Activated T-helper 9 cell treated with anti-CD3 and anti-CD28 coated beads, Interleukin-2, amount 50 U/mL, for 16 hours (primary cell): ENCODE measurements at regions not wholly inside any gene's neighbourhood (a gene's known extent, or its start where the extent isn't known, plus 50 kb on each side); places are given as distances from the start of the nearest gene placed in this dataset.
"Not testable (repeated sequence)": the region's sequence is repeated elsewhere in the genome, so short reads cannot be mapped to it uniquely, and the experiment has no call there.

Source experiments
- DNase-seq: peaks from one replicate; pipeline ENCODE4 v3.0.0-alpha.2; 2020; ENCODE audit warnings: low read depth

DNA sequence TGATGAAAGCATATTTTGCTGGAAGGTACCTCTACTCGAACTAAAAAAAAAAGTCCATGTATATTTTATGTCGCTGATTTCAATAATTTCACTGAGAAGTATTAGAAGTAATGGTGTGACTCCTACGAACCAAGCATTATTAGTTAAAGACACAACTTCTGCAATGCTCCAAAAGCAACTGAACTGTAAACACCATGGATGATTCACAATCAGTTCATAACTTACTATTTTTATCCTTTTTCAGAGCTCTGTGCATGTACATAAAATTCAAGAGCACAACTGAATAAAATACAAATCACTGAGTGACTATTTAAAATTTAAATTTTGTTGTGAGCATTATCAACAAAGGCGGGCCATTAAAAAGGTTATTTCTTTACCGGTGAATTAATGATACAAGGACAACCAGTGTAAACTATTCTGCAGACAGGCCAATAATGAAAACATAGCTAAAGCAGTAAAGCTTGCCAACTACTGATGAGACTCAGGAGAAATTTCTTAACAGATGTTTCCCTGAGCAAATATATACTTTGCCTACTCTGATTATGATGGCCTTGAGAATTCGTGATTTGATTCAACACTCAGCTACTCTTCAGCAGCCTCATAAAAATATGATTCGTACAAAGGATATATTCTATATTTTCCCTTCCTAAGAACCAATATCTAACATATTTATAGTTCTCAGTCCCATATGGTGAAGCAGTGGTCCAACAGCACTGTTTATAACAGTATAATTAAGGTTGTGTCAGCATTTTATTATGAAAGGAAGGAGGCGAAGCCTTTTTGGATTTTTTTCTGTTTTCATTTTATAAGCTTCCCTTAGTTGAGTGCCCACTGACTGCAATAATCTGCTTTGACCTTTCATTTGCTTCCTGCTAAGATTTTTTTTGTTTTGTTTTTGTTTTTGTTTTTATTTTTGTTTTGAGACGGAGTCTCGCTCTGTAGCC lies 62.8 kb upstream of the NEIL3 start:
- no peak for DNase-seq

DNA sequence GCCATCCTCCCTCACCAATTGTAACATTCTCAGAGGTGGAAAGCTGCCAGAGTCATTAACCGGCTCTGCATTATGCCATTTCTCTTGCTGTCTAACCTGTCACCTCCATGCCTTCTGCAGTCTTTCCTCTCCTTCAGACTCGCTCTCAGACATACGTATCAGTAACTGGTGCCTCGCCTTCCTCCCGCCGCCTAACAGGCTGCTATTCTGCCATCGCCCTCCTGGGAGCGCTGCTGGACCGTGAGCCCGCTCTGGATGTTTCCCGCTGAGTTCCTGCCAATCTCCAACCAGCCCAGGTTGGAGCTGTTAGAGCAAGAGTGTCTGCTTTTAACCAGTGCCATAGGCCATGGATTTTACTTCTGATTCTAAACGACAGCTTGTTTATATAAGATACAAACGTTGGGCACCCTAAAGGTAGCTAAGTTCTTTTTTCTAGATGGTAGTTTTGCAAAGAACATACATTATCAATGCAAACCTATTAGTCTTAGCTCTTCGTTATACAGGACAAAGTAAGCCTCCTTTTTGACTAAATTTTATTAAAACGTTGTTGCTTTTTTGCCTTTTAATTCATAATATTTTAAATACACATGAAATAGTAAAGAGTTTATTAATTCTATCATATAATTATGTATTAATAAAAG lies 59.5 kb upstream of the NEIL3 start:
- DNase-seq, result peak; percentile 24

DNA sequence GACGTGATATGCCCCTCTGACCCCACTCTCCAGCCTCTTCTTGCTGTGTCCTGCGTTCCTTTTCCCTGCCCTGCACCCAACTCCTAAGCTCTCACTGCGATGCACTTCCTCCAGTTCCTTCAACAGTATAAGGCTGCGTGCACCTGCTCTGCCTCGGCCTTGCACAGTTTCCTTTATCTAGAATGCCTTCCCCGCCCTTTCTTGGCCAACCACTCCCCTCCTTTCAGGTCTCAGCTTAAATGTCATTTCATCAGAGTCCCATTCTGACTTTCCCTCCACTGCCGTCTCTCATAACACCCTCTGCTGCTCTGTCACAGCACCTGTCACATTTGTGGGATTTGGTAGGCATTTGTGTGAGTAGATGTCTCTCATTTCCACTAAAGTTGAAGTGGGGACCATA lies 58.4 kb upstream of the NEIL3 start:
- DNase-seq, result no peak

DNA sequence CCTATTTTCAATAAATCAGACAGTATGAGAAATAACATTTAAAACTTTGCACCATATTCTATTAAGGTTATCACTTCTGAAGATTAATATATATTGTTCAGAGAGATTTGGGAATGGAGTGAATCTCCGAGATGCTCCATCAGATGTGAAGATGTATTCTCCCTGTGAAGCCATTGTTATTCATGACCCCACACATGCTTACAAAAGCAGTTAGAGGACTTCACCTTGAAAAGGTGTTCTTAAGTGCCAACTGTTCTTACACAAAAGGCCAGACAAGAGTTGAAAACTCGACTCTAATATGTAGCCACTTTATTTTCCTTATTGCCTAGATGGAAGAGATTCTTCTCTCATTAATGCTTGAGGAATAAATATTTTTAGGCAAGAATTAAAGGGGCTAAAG lies 54.3 kb upstream of the NEIL3 start:
- no peak for DNase-seq

DNA sequence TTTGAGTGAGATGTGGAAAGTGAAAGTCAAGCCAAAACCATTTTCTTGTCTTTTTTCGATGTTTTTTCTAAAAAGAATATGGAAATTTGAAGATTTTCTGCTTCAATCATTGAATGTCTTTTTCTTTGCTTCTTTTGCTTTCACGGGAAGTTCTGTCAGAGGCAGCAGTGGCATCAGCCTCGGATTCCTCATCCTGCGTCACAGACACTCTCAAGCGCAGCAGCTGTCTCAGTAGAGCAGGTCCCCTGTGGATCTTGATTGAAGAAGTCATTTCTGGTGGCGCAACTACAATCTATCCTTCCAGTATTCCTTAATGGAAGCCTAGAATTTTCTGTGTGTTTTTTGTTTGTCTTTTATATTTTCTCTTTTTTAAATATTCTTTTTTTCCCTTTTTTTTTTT lies 52.7 kb upstream of the NEIL3 start:
- no peak for DNase-seq

DNA sequence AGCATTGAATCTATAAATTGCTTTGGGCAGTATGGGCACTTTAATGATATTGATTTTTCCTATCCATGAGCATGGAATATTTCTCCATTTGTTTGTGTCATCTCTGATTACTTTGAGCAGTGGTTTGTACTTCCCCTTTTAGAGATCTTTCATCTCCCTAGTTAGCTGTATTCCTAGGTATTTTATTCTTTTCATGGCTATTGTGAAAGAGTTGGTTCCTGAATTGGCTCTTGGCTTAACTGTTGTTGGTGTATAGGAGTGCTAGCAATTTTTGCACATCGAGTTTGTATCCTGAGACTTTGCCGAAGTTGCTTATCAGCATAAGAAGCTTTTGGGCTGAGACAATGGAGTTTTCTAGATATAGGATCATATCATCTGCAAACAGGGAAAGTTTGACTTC lies 50.2 kb upstream of the NEIL3 start:
- DNase-seq, result not testable (repeated sequence)
